GM18909 (cell line): ENCODE measurements at regions not wholly inside any gene's neighbourhood (a gene's known extent, or its start where the extent isn't known, plus 50 kb on each side); places are given as distances from the start of the nearest gene placed in this dataset.
"Not testable (repeated sequence)": the region's sequence is repeated elsewhere in the genome, so short reads cannot be mapped to it uniquely, and the experiment has no call there.

ENCODE experiments used
- ATAC-seq: cut with Tn5 transposase; IDR thresholded peaks from one replicate; pipeline ENCODE4 v1.9.1; 2021; ENCODE audit warnings: mild to moderate bottlenecking; ENCODE audit not compliant: unreplicated experiment, poor library complexity

DNA sequence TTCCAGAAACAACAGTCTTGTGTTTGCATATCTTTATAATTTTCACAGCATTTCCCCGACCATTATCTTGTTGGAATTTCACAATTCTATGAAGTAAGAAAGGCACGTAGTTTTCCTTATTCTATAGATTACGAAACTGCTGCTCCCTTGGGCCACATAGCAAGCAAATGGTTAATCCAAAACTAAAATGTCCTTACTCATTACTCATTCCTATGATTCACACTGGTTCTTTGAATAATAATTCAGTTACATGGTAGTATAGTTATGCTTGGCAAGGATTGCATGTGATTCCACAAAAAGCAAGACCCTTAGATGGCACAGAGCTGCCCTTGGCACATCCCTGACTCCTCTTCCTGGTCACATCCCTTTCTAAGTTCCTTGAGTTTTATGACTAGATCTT is 51.2 kb downstream of the OR13H1 start:
- ATAC-seq: no peak

GRCh38 chrX:131607792-131608369 is 64.0 kb downstream of the OR13H1 start:
- ATAC-seq: no peak

- ATAC-seq: no peak
These were observed 65.6 kb downstream of the OR13H1 start for GRCh38 chrX:131609480-131609879.

- no peak for ATAC-seq
These were observed 69.4 kb downstream of the OR13H1 start for GRCh38 chrX:131613260-131613659.

DNA sequence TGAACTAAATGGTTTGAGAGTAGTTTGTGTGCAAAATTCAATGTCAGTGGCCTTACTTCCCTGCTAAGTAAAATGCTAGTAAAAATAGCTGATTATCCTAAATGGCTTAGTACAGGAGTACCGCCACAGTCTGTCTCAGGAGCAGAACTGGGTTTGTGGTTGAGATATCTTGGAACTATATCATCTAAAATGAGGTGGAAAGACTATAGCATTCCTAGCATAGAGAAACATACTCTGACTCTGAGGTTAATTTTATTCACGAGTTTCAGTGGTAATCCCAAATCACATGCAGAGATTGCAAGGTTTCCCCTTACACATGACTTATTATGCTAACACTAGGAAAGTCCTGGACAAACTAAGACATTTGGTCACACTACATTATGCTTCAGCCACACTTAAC is 70.4 kb downstream of the OR13H1 start:
- ATAC-seq: no peak

- no peak for ATAC-seq
These were observed 73.3 kb downstream of the OR13H1 start for GRCh38 chrX:131617182-131617581.

DNA sequence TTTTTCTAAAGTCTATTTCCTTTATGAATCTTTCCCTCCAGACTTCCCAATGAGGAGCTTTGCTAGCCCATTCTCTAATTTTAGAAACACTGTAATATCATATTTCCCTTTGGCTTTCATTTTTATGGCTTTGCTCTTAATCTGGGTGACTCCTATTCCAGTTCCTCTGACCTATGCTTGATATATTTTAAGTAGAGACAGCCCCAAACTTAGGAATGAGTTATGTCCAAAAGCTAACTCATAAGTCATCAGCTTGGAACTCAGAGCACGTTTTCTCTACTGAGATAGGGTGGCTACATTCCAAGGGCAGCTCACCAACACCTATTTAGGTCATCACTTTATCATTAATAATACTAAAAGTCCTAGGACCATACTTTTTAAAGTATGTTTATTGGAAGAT is 77.8 kb downstream of the OR13H1 start:
- no peak for ATAC-seq

DNA sequence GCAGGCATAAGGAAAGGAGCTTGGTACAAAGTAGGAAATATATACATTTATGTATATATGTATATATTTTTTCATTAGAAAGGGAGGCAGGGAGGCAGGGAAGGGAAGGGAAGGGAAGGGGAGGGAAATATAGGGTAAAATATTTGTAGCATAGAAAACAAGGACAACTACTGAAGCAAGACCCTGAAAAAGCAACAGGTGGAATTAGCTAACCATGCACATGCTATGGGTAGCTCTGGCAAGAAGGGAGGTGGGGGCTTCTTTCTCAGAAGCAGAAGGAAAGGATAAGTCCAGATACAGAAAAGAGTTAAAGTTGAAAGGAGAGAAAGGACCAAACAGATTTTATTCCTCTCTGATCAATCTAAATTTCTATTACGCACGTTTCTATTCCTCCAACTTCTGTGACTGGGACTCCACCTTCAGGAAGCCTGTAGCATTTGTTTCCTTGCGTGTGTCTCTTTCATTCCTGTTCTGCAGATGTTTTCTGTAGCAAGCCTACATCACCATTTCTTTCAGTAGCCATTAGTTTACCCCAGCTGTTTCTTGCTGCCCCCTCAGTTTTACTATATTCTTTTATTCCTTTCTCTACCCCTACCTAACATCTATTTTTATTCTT is 82.9 kb downstream of the OR13H1 start:
- ATAC-seq: no peak

DNA sequence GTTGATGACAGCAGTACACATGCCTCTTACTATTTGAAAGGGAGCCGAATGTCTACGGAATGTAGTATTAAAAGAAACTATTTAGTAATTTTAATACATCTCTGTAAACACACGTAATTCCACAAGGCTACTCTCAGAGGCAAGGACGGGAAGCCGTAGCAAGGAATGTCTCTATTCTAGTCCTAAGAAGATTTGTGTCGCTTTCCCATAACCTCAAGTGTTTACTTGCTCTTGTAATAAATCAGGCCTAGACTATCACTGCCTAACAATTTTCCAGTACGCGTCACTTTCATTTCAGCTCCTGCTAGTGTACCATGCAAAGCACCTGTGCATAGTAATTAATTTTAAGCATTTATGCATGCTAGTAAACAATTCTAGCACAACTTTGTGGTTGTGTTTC is 86.7 kb downstream of the OR13H1 start:
- ATAC-seq: no peak

- ATAC-seq: peak; percentile 91
These were observed 89.5 kb downstream of the OR13H1 start for GRCh38 chrX:131633285-131633917.

DNA sequence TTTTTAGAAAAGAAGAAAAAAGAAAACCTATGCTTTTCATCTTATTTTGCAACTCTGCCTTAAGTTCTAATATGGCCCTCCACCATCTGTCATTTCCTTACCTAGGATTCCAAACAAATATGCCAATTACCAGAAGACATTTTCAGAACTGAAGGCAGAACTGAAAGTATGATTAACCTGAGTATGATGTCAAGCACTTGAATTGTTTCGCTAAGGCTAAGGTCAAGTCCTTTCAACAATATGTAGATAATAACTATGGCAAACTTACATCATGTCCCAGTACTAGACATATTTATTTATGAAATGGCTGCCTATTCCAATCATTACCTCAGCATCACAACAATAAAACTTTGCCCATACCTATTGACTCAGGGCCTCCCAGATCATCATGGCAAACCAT is 91.0 kb downstream of the OR13H1 start:
- no peak for ATAC-seq

GRCh38 chrX:131646106-131646505 is 102.2 kb downstream of the OR13H1 start:
- ATAC-seq: no peak

GRCh38 chrX:131649741-131650140 is 105.9 kb downstream of the OR13H1 start:
- ATAC-seq: no peak

DNA sequence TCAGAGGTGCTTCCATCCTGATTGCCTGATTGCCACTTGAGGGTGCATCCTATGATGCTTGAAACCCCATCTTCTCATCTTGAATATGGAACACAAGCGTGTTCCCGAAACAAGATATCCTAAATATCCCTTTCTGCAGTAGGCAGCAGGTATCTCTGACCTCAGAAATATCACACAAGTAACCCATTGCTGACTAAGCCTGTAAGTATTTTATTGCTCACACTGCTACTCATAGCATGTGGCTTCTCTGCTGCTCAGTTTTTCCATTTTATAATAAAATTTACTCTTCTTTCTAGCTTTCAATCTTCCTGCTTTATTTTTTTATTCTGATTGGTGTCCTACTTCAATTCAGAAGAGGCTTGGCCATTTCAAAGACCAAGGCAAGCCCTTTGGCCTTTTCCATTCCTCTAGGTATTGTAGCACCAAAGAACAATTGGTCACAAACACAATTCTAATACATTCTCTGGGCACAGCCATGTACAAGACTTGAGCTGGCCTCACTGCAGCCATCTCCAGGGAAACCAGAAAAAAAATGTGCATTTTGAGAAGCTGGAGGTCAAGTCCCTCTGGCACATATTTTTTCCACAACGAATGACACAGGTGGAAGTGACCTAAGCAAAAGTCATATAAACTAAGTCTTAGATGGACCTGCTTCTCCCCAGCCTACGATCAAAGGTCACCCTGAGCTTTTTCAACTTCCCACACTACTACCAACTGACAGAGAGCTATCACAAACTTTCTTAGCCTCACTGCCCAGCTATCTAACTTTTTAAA is 107.0 kb downstream of the OR13H1 start:
- ATAC-seq: no peak

GRCh38 chrX:131663726-131664125 is 119.9 kb downstream of the OR13H1 start:
- ATAC-seq: not testable (repeated sequence)

DNA sequence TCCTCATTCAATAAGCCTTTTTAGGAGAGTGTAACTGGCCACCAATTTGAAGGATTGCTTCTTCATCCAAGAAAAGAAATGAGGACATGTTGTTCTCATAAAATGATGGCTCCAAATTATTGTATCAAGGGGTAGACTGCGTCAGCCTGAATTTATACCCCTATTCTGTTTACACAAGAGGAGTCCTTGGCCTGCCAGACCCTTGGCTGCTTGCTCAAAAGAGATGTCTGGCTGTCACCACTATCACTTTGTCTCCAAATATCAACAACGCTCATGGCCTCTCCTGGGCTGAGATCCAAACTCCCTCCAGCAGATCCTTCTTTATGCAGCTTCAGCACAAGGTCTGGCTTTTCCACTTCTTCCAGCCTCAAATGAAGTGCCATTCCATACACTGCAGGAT is 127.9 kb downstream of the OR13H1 start:
- no peak for ATAC-seq

GRCh38 chrX:131675596-131676194 is 131.8 kb downstream of the OR13H1 start:
- ATAC-seq: peak; percentile 49

DNA sequence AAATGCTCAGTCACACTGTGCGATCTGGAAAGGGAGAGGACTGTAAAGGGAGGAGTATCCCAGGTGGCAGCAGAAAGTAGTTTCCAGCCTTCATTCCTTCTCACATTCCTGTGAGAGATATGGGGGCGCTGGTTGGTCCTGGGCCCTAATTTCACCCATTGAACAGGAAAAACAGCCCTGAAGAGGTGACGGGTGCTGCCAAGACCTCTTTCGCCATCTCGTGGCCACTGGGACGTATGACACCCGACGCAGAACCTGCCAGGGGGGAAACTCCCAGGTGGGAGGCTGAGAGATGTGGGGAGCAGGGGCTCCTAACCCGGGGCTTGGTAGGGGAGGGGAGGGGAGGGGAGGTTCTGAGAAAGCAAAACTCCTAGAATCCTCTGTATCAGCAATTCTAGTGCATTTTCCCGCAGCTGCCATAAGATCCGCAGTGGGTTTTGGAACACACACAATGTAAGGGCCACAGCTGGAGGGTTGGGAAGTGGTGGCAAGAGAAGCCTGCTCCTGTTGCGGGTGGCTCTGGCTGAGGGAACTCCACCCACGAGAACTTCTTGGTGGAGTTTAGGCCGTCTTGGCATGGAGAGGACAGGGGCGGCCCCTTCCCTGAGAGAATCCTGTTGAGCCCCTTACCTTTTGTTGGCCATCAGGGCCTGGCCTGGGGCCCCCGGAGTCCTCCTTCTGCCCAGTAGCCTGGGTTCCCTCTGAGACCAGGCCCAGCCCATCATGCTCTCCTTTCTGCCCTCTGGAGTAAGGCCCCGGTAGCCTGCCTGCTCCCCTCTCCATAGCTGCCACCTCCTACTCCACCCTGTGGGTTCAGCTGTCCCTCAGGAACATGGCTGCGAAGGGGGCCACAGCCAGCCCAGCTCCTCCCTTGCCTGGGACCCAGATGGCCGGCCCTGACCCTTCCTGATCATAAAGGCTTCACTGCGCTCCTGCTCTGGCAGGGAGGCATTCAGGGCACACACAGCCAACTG is 134.1 kb downstream of the OR13H1 start:
- ATAC-seq: peak; percentile 84

DNA sequence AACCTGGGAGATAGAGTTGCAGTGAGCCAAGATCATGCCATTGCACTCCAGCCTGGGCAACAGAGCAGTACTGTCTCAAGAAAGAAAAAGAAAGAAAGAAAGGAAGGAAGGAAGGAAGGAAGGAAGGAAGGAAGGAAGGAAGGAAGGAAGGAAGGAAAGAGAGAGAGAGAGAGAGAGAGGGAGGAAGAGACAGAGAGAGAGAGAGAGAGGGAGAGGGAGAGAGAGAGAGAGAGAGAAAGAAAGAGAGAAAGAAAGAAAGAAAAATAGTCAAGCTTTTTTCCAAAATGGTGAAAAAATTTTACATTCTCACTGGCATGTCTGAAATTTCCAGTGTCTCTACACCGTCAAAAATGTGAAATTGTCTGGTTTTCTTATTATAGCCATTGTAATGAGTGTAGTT is 138.9 kb downstream of the OR13H1 start:
- not testable (repeated sequence) for ATAC-seq

DNA sequence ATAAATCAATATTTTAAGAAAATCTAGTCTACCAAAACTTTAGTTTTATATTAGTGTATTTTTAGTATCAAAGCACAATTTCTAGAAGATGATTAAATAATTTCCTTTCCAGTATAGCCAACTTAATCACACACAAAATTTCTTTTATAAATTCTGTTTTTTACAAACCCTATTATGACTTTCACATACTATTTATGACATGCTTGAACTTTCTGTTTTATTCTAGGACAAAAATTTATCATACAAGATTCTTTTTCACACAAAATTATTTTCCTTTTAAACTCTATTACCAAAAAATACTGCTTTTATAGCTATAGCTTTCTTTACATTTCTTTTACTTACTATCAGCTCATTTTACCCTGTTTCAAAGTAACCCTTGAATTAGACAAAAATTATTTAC is 149.5 kb downstream of the OR13H1 start:
- ATAC-seq: no peak
